Ishikawa (cell line): ENCODE measurements at regions not wholly inside any gene's neighbourhood (a gene's known extent, or its start where the extent isn't known, plus 50 kb on each side); places are given as distances from the start of the nearest gene placed in this dataset.

Experiments used
- CEBPB ChIP-seq: IDR thresholded peaks from 2 replicates; pipeline ENCODE4 v1.6.1; 2012
- EGR1 ChIP-seq: IDR thresholded peaks from 2 replicates; pipeline ENCODE4 v1.6.1; 2012
- EP300 ChIP-seq: IDR thresholded peaks from 2 replicates; pipeline ENCODE4 v1.6.1; 2012; ENCODE audit warnings: borderline replicate concordance
- FOXM1 ChIP-seq: IDR thresholded peaks from 2 replicates; pipeline ENCODE4 v1.6.1; 2012; ENCODE audit warnings: low read depth, borderline replicate concordance
- NFIC ChIP-seq: IDR thresholded peaks from 2 replicates; pipeline ENCODE4 v1.6.1; 2012
- RAD21 ChIP-seq: IDR thresholded peaks from 2 replicates; pipeline ENCODE4 v1.6.1; 2012; ENCODE audit warnings: low read depth
- TAF1 ChIP-seq: IDR thresholded peaks from 2 replicates; pipeline ENCODE4 v1.6.1; 2012; ENCODE audit warnings: low read depth, mild to moderate bottlenecking
- YY1 ChIP-seq: IDR thresholded peaks from 2 replicates; pipeline ENCODE4 v1.6.1; 2012; ENCODE audit warnings: low read depth
- TF ChIP-seq, protein P1 (sequence below): IDR thresholded peaks from 2 replicates; pipeline ENCODE4 v1.6.1; 2012; ENCODE audit warnings: low read depth, mild to moderate bottlenecking
- TF ChIP-seq, protein P2 (sequence below): IDR thresholded peaks from 2 replicates; pipeline ENCODE4 v1.6.1; 2012
- TF ChIP-seq, protein P3 (sequence below): IDR thresholded peaks from 2 replicates; pipeline ENCODE4 v1.6.1; 2012

GRCh38 chr16:73287859-73288405 lies 240.0 kb upstream of the ZFHX3 start:
- TF ChIP-seq CEBPB (no peak), YY1 (no peak), TAF1 (no peak), EGR1 (no peak), NFIC (no peak), FOXM1 (no peak), EP300 (no peak), RAD21 (no peak)
- TF ChIP-seq, protein P1, sequence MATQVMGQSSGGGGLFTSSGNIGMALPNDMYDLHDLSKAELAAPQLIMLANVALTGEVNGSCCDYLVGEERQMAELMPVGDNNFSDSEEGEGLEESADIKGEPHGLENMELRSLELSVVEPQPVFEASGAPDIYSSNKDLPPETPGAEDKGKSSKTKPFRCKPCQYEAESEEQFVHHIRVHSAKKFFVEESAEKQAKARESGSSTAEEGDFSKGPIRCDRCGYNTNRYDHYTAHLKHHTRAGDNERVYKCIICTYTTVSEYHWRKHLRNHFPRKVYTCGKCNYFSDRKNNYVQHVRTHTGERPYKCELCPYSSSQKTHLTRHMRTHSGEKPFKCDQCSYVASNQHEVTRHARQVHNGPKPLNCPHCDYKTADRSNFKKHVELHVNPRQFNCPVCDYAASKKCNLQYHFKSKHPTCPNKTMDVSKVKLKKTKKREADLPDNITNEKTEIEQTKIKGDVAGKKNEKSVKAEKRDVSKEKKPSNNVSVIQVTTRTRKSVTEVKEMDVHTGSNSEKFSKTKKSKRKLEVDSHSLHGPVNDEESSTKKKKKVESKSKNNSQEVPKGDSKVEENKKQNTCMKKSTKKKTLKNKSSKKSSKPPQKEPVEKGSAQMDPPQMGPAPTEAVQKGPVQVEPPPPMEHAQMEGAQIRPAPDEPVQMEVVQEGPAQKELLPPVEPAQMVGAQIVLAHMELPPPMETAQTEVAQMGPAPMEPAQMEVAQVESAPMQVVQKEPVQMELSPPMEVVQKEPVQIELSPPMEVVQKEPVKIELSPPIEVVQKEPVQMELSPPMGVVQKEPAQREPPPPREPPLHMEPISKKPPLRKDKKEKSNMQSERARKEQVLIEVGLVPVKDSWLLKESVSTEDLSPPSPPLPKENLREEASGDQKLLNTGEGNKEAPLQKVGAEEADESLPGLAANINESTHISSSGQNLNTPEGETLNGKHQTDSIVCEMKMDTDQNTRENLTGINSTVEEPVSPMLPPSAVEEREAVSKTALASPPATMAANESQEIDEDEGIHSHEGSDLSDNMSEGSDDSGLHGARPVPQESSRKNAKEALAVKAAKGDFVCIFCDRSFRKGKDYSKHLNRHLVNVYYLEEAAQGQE: no peak
- TF ChIP-seq, protein P2, sequence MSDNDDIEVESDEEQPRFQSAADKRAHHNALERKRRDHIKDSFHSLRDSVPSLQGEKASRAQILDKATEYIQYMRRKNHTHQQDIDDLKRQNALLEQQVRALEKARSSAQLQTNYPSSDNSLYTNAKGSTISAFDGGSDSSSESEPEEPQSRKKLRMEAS: no peak
- TF ChIP-seq, protein P3, sequence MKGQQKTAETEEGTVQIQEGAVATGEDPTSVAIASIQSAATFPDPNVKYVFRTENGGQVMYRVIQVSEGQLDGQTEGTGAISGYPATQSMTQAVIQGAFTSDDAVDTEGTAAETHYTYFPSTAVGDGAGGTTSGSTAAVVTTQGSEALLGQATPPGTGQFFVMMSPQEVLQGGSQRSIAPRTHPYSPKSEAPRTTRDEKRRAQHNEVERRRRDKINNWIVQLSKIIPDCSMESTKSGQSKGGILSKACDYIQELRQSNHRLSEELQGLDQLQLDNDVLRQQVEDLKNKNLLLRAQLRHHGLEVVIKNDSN: no peak
